H9 (cell line): ENCODE measurements at regions not wholly inside any gene's neighbourhood (a gene's known extent, or its start where the extent isn't known, plus 50 kb on each side); places are given as distances from the start of the nearest gene placed in this dataset.
"Not testable (repeated sequence)": the region's sequence is repeated elsewhere in the genome, so short reads cannot be mapped to it uniquely, and the experiment has no call there.

ENCODE experiments used
- DNase-seq: peaks from one replicate; pipeline ENCODE4 v3.0.0-alpha.2; 2017
- H2AFZ ChIP-seq: one replicate; pipeline ENCODE4 v1.6.1; 2013; ENCODE audit warnings: mild to moderate bottlenecking, low read length, control low read depth, moderate library complexity
- H2AK5ac ChIP-seq: 2 replicates; pipeline ENCODE4 v1.6.1; 2013; ENCODE audit warnings: low read length, control low read depth, mixed read lengths; ENCODE audit not compliant: insufficient read length
- H2BK120ac ChIP-seq: one replicate; pipeline ENCODE4 v1.6.1; 2013; ENCODE audit warnings: low read depth, mild to moderate bottlenecking, low read length, control low read depth, inconsistent platforms; ENCODE audit not compliant: poor library complexity, severe bottlenecking
- H2BK12ac ChIP-seq: 2 replicates; pipeline ENCODE4 v1.6.1; 2013; ENCODE audit warnings: low read length, control low read depth, mixed read lengths, low read depth; ENCODE audit not compliant: insufficient read length
- H2BK15ac ChIP-seq: 2 replicates; pipeline ENCODE4 v1.6.1; 2013; ENCODE audit warnings: low read depth, low read length, control low read depth
- H2BK20ac ChIP-seq: one replicate; pipeline ENCODE4 v1.6.1; 2013; ENCODE audit warnings: low read depth, mild to moderate bottlenecking, low read length, control low read depth, inconsistent platforms; ENCODE audit not compliant: poor library complexity, severe bottlenecking
- H2BK5ac ChIP-seq: 2 replicates; pipeline ENCODE4 v1.6.1; 2013; ENCODE audit warnings: low read length, control low read depth, mixed read lengths; ENCODE audit not compliant: insufficient read length
- H3K14ac ChIP-seq: 2 replicates; pipeline ENCODE4 v1.6.1; 2013; ENCODE audit warnings: low read length, control low read depth; ENCODE audit not compliant: insufficient read depth
- H3K18ac ChIP-seq: 2 replicates; pipeline ENCODE4 v1.6.1; 2013; ENCODE audit warnings: low read depth, mild to moderate bottlenecking, mixed read lengths, low read length, control low read depth; ENCODE audit not compliant: insufficient read length
- H3K23ac ChIP-seq: 2 replicates; pipeline ENCODE4 v1.6.1; 2013; ENCODE audit warnings: low read length, control low read depth, mixed read lengths, low read depth; ENCODE audit not compliant: insufficient read length
- H3K23me2 ChIP-seq: 2 replicates; pipeline ENCODE4 v1.6.1; 2013; ENCODE audit warnings: low read depth, mild to moderate bottlenecking, mixed read lengths, low read length, control low read depth; ENCODE audit not compliant: insufficient read length, poor library complexity, severe bottlenecking
- H3K27ac ChIP-seq: 2 replicates; pipeline ENCODE4 v1.5.1; 2013; ENCODE audit warnings: low read length, control low read depth, mixed read lengths, low read depth; ENCODE audit not compliant: insufficient read length
- H3K27me3 ChIP-seq: 2 replicates; pipeline ENCODE4 v1.6.1; 2013; ENCODE audit warnings: low read length, control low read depth, inconsistent platforms; ENCODE audit not compliant: insufficient read depth
- H3K4ac ChIP-seq: 2 replicates; pipeline ENCODE4 v1.6.1; 2013; ENCODE audit warnings: low read depth, mild to moderate bottlenecking, control low read depth, inconsistent platforms, low read length, moderate library complexity
- H3K4me1 ChIP-seq: 2 replicates; pipeline ENCODE4 v1.6.1; 2013; ENCODE audit warnings: low read length, control low read depth, inconsistent platforms; ENCODE audit not compliant: insufficient read depth
- H3K4me2 ChIP-seq: 2 replicates; pipeline ENCODE4 v1.6.1; 2013; ENCODE audit warnings: low read length, control low read depth, mixed read lengths; ENCODE audit not compliant: insufficient read length, insufficient read depth
- H3K56ac ChIP-seq: 2 replicates; pipeline ENCODE4 v1.6.1; 2013; ENCODE audit warnings: low read depth, mild to moderate bottlenecking, mixed read lengths, low read length, control low read depth; ENCODE audit not compliant: insufficient read length
- H3K79me1 ChIP-seq: 2 replicates; pipeline ENCODE4 v1.6.1; 2013; ENCODE audit warnings: low read depth, mild to moderate bottlenecking, moderate library complexity, low read length, control low read depth, inconsistent platforms; ENCODE audit not compliant: insufficient read depth, poor library complexity, severe bottlenecking
- H3K79me2 ChIP-seq: 2 replicates; pipeline ENCODE4 v1.6.1; 2013; ENCODE audit warnings: low read length, control low read depth, inconsistent platforms; ENCODE audit not compliant: insufficient read depth
- H3K9ac ChIP-seq: 2 replicates; pipeline ENCODE4 v1.6.1; 2013; ENCODE audit warnings: low read length, control low read depth, mixed read lengths; ENCODE audit not compliant: insufficient read length; ENCODE audit errors: extremely low read depth
- H3K9me3 ChIP-seq: one replicate; pipeline ENCODE4 v1.6.1; 2013; ENCODE audit warnings: low read depth, low read length, inconsistent platforms; ENCODE audit not compliant: control insufficient read depth
- H3T11ph ChIP-seq: one replicate; pipeline ENCODE4 v1.6.1; 2013; ENCODE audit warnings: mild to moderate bottlenecking, low read length, control low read depth, inconsistent platforms
- H4K20me1 ChIP-seq: one replicate; pipeline ENCODE4 v1.6.1; 2013; ENCODE audit not compliant: control insufficient read depth, insufficient read length, insufficient read depth
- H4K5ac ChIP-seq: 2 replicates; pipeline ENCODE4 v1.6.1; 2013; ENCODE audit warnings: low read depth, mild to moderate bottlenecking, mixed read lengths, low read length, control low read depth; ENCODE audit not compliant: insufficient read length
- H4K8ac ChIP-seq: replicated peaks from 2 replicates; pipeline ENCODE4 v1.6.1; 2013; ENCODE audit warnings: low read length, control low read depth, mixed read lengths, low read depth; ENCODE audit not compliant: insufficient read length
- H4K91ac ChIP-seq: 2 replicates; pipeline ENCODE4 v1.6.1; 2013; ENCODE audit warnings: low read depth, mild to moderate bottlenecking, moderate library complexity, mixed read lengths, low read length, control low read depth; ENCODE audit not compliant: insufficient read length
- H3K27ac Mint-ChIP-seq, 3 experiments: 2 replicates in 2 of 3; 3 replicates in 1 of 3; pipeline ENCODE4 v1.8.0; 2020 to 2021; ENCODE audit warnings: mixed read lengths in 3 of 3, mild to moderate bottlenecking in 1 of 3, moderate library complexity in 1 of 3
- H3K27me3 Mint-ChIP-seq: 2 replicates; pipeline ENCODE4 v1.8.0; 2021; ENCODE audit warnings: low read depth, mild to moderate bottlenecking, moderate library complexity, mixed read lengths
- H3K36me3 Mint-ChIP-seq, 3 experiments: 2 replicates in 2 of 3; 3 replicates in 1 of 3; pipeline ENCODE4 v1.8.0; 2020 to 2021; ENCODE audit warnings: low read depth in 3 of 3, mixed read lengths in 3 of 3; ENCODE audit not compliant: insufficient read depth in 1 of 3
- H3K4me1 Mint-ChIP-seq, 2 experiments: 2 replicates each; pipeline ENCODE4 v1.8.0; 2020; ENCODE audit warnings: mixed read lengths in 2 of 2
- H3K4me3 Mint-ChIP-seq, 2 experiments: 2 replicates in 1 of 2; 3 replicates in 1 of 2; pipeline ENCODE4 v1.8.0; 2020 to 2021; ENCODE audit warnings: mild to moderate bottlenecking in 2 of 2, mixed read lengths in 2 of 2, moderate library complexity in 1 of 2
- H3K9me3 Mint-ChIP-seq, 2 experiments: 2 replicates in 1 of 2; 3 replicates in 1 of 2; pipeline ENCODE4 v1.8.0; 2020; ENCODE audit warnings: mild to moderate bottlenecking in 2 of 2, mixed read lengths in 2 of 2, moderate library complexity in 1 of 2
- WGBS: extraction: QIAGEN DNeasy Blood & Tissue Kit; methylation state at CpG from one replicate; pipeline ENCODE4 v1.1.7; 2013; ENCODE audit warnings: missing lambda C conversion rate, low lambda C conversion rate, mixed read lengths; ENCODE audit not compliant: insufficient read length; ENCODE audit errors: extremely low coverage; 5-methylcytosine and 5-hydroxymethylcytosine counted together
- TF ChIP-seq, protein P1 (sequence below): fragments of 200-600 bp; sonication (generic); conservative IDR thresholded peaks from 3 replicates; pipeline ENCODE4 v1.8.0; 2021; ENCODE audit warnings: antibody characterized with exemption, mild to moderate bottlenecking

DNA sequence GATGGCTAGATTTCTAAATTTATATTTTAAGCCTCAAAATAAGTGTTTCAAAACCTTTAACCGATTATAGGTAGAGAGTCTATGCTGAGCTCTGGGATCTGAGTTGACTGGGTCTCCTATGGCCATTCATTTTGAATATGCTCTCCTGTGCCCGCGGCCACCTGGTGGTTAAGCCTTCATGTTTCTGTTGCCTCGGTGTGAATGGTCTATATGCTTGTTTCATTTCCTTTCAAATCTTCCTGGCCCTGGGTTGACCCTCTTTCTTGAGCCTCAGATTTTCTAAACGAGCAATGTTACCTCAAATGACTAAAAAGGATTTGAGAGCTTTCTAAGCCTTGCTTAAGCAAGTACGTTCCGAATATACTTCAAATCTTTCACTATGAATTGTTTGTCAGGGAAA lies 789.4 kb upstream of the KIRREL3 start:
- Mint-ChIP-seq H3K27ac (no peak overlapping the region; a peak in 2 of 7 replicates), H3K9me3 (no peaks in the 10 kb centered on the region), H3K4me1 (peaks cover 18 to 21% of the 10 kb centered on the region in 2 experiments), H3K27me3 (no peaks in the 10 kb centered on the region), H3K36me3 (no peaks in the 10 kb centered on the region), H3K4me3 (no peak overlapping the region)
- no peak overlapping the region for H2BK12ac ChIP-seq
- no peak overlapping the region for H4K8ac ChIP-seq
- no peaks in the 10 kb centered on the region for H3K79me1 ChIP-seq
- H4K5ac ChIP-seq = no peak overlapping the region
- H3K9me3 ChIP-seq = no peaks in the 10 kb centered on the region
- H3K79me2 ChIP-seq = no peaks in the 10 kb centered on the region
- no peak overlapping the region for H3K18ac ChIP-seq
- H3T11ph ChIP-seq = no peak overlapping the region
- peak; percentile 60 for DNase-seq
- H3K14ac ChIP-seq = no peak overlapping the region
- no peaks in the 10 kb centered on the region for H3K23me2 ChIP-seq
- no peaks in the 10 kb centered on the region for H3K27me3 ChIP-seq
- H2AK5ac ChIP-seq = no peak overlapping the region
- H2AFZ ChIP-seq = no peak overlapping the region
- H3K4me1 ChIP-seq = no peaks in the 10 kb centered on the region; the same call in 1 of the 2 replicates
- no peak overlapping the region for H3K56ac ChIP-seq
- no peak overlapping the region for H3K4ac ChIP-seq
- no peak overlapping the region for H3K23ac ChIP-seq
- H3K4me2 ChIP-seq = no peak overlapping the region
- no peaks in the 10 kb centered on the region for H4K20me1 ChIP-seq
- H3K9ac ChIP-seq = no peak overlapping the region
- no peak overlapping the region for H2BK15ac ChIP-seq
- no peak overlapping the region for H4K91ac ChIP-seq
- no peak overlapping the region for H2BK20ac ChIP-seq
- H3K27ac ChIP-seq = no peak overlapping the region
- H2BK5ac ChIP-seq = no peak overlapping the region
- TF ChIP-seq, protein P1, sequence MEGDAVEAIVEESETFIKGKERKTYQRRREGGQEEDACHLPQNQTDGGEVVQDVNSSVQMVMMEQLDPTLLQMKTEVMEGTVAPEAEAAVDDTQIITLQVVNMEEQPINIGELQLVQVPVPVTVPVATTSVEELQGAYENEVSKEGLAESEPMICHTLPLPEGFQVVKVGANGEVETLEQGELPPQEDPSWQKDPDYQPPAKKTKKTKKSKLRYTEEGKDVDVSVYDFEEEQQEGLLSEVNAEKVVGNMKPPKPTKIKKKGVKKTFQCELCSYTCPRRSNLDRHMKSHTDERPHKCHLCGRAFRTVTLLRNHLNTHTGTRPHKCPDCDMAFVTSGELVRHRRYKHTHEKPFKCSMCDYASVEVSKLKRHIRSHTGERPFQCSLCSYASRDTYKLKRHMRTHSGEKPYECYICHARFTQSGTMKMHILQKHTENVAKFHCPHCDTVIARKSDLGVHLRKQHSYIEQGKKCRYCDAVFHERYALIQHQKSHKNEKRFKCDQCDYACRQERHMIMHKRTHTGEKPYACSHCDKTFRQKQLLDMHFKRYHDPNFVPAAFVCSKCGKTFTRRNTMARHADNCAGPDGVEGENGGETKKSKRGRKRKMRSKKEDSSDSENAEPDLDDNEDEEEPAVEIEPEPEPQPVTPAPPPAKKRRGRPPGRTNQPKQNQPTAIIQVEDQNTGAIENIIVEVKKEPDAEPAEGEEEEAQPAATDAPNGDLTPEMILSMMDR = peak; percentile 74
- H2BK120ac ChIP-seq = no peak overlapping the region
- no CpG with 5 or more reads among the region's 7 CpGs for WGBS

DNA sequence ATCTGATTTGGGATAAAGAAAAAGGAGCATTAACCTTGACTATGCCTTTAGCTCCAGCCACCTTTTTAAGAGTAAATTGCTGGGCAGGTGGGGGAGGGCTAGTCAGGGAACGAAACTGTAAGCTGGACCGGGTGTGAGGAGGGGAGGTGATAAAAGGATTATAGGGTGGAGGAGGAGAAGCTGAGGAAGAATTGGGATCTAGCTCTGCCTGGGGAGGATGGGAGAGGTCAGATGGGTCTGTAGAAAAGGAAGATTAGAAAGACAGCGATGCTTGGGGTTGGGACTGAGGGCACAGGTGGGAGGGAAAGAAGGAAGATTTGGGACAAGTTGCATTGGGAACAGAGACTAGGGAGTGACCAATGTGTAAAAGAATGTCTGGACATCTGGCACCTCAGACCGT lies 772.4 kb upstream of the KIRREL3 start:
- not testable (repeated sequence) for H3K79me2 ChIP-seq, H3K79me1 ChIP-seq, H3K4ac ChIP-seq, H2BK12ac ChIP-seq, H3K4me3 Mint-ChIP-seq, H3K23me2 ChIP-seq, H2BK15ac ChIP-seq, H3K36me3 Mint-ChIP-seq, H3K56ac ChIP-seq, H3K9me3 ChIP-seq, H3K9ac ChIP-seq, DNase-seq, H3K14ac ChIP-seq, H4K91ac ChIP-seq, H3K4me1 ChIP-seq, H3K9me3 Mint-ChIP-seq, H3K23ac ChIP-seq, H3K4me2 ChIP-seq, H2BK20ac ChIP-seq, H3K27me3 ChIP-seq, H3T11ph ChIP-seq, H4K20me1 ChIP-seq, H3K27ac ChIP-seq, H2BK120ac ChIP-seq, H4K8ac ChIP-seq, H2BK5ac ChIP-seq, H4K5ac ChIP-seq, H2AK5ac ChIP-seq, H2AFZ ChIP-seq, H3K27ac Mint-ChIP-seq, H3K27me3 Mint-ChIP-seq, H3K18ac ChIP-seq
- WGBS = no CpG with 5 or more reads among the region's 4 CpGs
- H3K4me1 Mint-ChIP-seq = peaks cover 18 to 28% of the 10 kb centered on the region in 2 experiments
